HCT116 (cell line): ENCODE measurements at regions not wholly inside any gene's neighbourhood (a gene's known extent, or its start where the extent isn't known, plus 50 kb on each side); places are given as distances from the start of the nearest gene placed in this dataset.

Experiments
- CEBPB ChIP-seq: IDR thresholded peaks from 2 replicates; pipeline ENCODE4 v1.6.1; 2012; ENCODE audit warnings: low read depth
- CTCF ChIP-seq, 3 experiments: fragments of 200-600 bp in 1 of 3; sonication (generic) in 1 of 3; IDR thresholded peaks in 2 of 3; conservative IDR thresholded peaks in 1 of 3; 2 replicates each; pipeline ENCODE4 v1.5.1; 2012 to 2017; ENCODE audit warnings: low read depth in 2 of 3, low read length in 2 of 3, antibody characterized with exemption in 1 of 3, borderline replicate concordance in 1 of 3, control low read depth in 1 of 3, mild to moderate bottlenecking in 1 of 3, mixed read lengths in 1 of 3, mixed run types in 1 of 3, moderate library complexity in 1 of 3; ENCODE audit not compliant: insufficient read depth in 1 of 3
- EZH2 ChIP-seq: fragments of 200-600 bp; sonication (generic); IDR thresholded peaks from 2 replicates; pipeline ENCODE4 v1.6.1; 2017; ENCODE audit warnings: antibody characterized with exemption, mixed run types
- EZH2phosphoT487 ChIP-seq: fragments of 200-600 bp; IDR thresholded peaks from 2 replicates; pipeline ENCODE4 v1.6.1; 2018; ENCODE audit warnings: antibody characterized with exemption, borderline replicate concordance
- JUND ChIP-seq: IDR thresholded peaks from 2 replicates; pipeline ENCODE4 v1.6.1; 2012
- POLR2A ChIP-seq: IDR thresholded peaks from 2 replicates; pipeline ENCODE4 v1.7.0; 2011; ENCODE audit warnings: borderline replicate concordance; ENCODE audit not compliant: insufficient read depth, insufficient read length; ENCODE audit errors: extremely low read depth
- POLR2AphosphoS5 ChIP-seq: IDR thresholded peaks from 2 replicates; pipeline ENCODE4 v1.6.1; 2011; ENCODE audit warnings: mild to moderate bottlenecking, low read depth, low read length, moderate library complexity
- RAD21 ChIP-seq: IDR thresholded peaks from 2 replicates; pipeline ENCODE4 v1.6.1; 2012; ENCODE audit warnings: low read depth, mild to moderate bottlenecking
- SRF ChIP-seq: IDR thresholded peaks from 2 replicates; pipeline ENCODE4 v1.6.1; 2012; ENCODE audit warnings: low read depth
- TCF7L2 ChIP-seq: IDR thresholded peaks from 2 replicates; pipeline ENCODE4 v1.7.0; 2011; ENCODE audit warnings: borderline replicate concordance, inconsistent platforms; ENCODE audit not compliant: insufficient read depth, insufficient read length; ENCODE audit errors: extremely low read depth
- YY1 ChIP-seq: IDR thresholded peaks from 2 replicates; pipeline ENCODE4 v1.6.1; 2011; ENCODE audit warnings: low read length, low read depth, moderate library complexity, mild to moderate bottlenecking; ENCODE audit not compliant: insufficient replicate concordance; ENCODE audit errors: extremely low read depth
- ZNF274 ChIP-seq: fragments of 200-500 bp; sonication (Bioruptor generic); IDR thresholded peaks from 2 replicates; pipeline ENCODE4 v1.6.1; 2014; ENCODE audit warnings: mild to moderate bottlenecking, low read depth, low read length, inconsistent platforms
- TF ChIP-seq, protein P1 (sequence below): IDR thresholded peaks from 2 replicates; pipeline ENCODE4 v1.6.1; 2011; ENCODE audit warnings: mild to moderate bottlenecking, low read length, moderate library complexity; ENCODE audit not compliant: insufficient replicate concordance; ENCODE audit errors: extremely low read depth

- TF ChIP-seq EZH2phosphoT487 (no peak), POLR2AphosphoS5 (no peak), CTCF (IDR thresholded peaks at IDR 0.05 in 2 of 3, conservative IDR thresholded peaks at IDR 0.05 in 1 of 3; ENCODE audit: borderline replicate concordance in 1 of 3, insufficient read depth in 1 of 3, low read depth in 2 of 3, low read length in 2 of 3) (no peak), RAD21 (no peak), YY1 (no peak), EZH2 (no peak), SRF (no peak), ZNF274 (no peak), POLR2A (no peak), CEBPB (no peak), TCF7L2 (no peak), JUND (no peak)
- TF ChIP-seq, protein P1, sequence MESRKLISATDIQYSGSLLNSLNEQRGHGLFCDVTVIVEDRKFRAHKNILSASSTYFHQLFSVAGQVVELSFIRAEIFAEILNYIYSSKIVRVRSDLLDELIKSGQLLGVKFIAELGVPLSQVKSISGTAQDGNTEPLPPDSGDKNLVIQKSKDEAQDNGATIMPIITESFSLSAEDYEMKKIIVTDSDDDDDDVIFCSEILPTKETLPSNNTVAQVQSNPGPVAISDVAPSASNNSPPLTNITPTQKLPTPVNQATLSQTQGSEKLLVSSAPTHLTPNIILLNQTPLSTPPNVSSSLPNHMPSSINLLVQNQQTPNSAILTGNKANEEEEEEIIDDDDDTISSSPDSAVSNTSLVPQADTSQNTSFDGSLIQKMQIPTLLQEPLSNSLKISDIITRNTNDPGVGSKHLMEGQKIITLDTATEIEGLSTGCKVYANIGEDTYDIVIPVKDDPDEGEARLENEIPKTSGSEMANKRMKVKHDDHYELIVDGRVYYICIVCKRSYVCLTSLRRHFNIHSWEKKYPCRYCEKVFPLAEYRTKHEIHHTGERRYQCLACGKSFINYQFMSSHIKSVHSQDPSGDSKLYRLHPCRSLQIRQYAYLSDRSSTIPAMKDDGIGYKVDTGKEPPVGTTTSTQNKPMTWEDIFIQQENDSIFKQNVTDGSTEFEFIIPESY, result no peak
Measured at GRCh38 chr14:85214471-85214870, 315.5 kb upstream of the FLRT2 start.
